GM21528 (cell line): ENCODE measurements at regions not wholly inside any gene's neighbourhood (a gene's known extent, or its start where the extent isn't known, plus 50 kb on each side); places are given as distances from the start of the nearest gene placed in this dataset.
"Not testable (repeated sequence)": the region's sequence is repeated elsewhere in the genome, so short reads cannot be mapped to it uniquely, and the experiment has no call there.

Experiments
- ATAC-seq: cut with Tn5 transposase; IDR thresholded peaks from one replicate; pipeline ENCODE4 v1.9.1; 2021; ENCODE audit warnings: mild to moderate bottlenecking, moderate library complexity; ENCODE audit not compliant: unreplicated experiment, low FRiP score

DNA sequence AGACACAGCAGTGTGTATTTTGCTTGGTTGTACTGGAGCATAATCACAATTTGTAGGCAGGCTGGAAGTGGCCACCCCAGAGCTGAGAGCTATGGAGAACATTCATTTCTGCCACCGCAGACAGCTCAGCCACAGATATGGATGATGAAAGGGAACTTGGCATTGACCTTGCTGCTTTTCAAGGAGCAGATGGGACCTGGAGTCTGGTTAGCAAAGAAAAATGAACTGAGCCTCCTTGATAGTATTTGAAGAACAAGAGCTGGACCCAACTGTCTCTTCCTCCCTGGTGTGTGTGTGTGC lies 395.2 kb upstream of the ZNF462 start:
- no peak for ATAC-seq

- ATAC-seq = no peak
Observed at GRCh38 chr9:106468431-106468830, 394.5 kb upstream of the ZNF462 start.

DNA sequence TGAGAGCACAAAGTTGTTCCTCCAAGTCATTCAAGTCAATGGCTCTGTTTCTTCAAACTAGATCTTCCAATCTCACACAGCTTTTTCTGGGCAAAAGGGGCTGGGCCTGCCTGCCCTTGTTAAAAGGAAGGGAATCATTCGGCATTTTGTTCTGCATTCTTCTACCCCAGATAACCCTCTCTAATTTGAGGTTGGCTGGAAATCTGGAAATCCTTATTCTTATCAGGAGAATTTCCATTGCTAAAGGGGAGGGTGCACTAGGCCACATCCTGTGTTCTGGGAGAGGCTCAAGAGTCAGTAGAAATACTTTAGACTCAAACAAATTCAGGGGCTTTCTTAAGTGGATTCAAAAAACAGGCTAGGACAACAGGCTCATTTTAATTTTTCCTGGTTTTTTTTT lies 384.7 kb upstream of the ZNF462 start:
- no peak for ATAC-seq

DNA sequence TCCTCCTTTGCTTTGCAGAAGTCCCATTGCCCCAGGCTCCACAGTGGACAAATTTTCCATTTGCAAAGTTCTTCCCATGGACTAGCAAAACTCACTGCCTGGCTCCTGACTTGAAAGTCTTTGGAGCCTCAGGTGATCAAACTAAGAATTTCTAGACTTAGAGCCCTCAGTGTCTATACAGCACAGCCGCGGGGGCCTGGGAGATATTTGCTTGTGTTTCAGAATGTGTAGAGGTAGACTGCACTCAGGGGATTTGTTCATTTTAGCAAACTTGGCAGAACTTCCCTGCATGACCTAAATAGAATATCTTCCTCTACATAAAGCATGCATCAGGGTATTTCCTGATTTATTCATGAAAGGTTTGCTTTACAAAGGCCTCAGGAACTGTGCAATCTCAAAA lies 384.2 kb upstream of the ZNF462 start:
- no peak for ATAC-seq

DNA sequence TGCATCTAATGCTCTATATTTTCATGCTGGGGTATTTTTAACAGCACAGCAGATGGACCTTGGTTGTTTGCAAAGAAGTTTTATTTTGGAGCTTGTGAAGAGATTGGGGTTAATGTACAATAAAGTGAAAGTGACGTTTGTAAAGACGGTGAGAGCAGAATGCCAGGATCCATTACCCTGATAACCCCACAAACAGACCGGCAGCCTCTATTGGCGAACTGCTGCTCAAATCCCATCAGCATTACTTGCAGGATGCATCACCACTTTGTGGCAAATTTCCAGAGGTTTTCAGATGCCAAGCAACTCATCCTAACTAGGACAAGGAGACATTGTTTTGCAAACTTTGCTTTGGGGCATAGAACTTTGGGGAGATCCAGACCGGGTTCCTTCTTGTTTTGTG lies 383.3 kb upstream of the ZNF462 start:
- ATAC-seq = no peak

GRCh38 chr9:106481013-106481609 lies 381.9 kb upstream of the ZNF462 start:
- no peak for ATAC-seq

DNA sequence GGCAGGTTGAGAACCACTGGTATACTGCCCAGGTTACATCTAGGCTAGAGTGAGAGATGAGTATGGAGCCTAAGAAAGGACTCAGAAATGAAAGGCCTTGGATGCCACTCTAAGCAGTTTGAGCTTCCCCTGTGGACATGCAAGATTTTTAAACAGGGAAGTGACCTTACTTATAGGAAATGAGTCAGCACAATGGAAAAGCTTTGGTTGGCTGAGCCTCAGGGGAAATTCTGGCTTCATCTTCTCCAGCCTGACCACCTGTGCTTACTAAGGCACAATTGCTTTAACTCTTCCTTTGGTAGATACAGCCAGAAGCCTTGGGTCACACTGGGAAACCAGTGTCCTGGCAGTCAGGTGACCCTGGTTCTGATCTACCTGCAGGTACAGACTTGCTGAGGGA lies 380.2 kb upstream of the ZNF462 start:
- ATAC-seq = no peak

- ATAC-seq = no peak
Observed at GRCh38 chr9:106486685-106487084, 376.3 kb upstream of the ZNF462 start.

GRCh38 chr9:106487266-106487665 lies 375.7 kb upstream of the ZNF462 start:
- no peak for ATAC-seq

GRCh38 chr9:106492126-106492525 lies 370.8 kb upstream of the ZNF462 start:
- not testable (repeated sequence) for ATAC-seq

DNA sequence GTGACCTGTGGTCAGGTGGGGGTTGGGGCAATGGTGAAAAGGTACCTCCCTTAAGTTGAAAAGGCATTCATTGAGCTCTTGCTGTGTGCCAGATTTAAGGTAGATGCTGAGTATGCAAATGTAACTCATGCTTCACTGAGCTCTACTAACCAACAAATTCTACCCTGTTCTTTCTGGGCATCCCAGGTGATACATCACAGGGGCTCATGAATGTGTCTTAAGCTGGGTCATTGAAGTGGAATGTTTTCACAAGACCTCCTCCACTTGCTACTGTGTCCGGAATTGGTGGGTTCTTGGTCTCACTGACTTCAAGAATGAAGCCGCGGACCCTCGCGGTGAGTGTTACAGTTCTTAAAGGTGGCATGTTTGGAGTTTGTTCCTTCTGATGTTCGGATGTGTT lies 362.8 kb upstream of the ZNF462 start:
- ATAC-seq = no peak

DNA sequence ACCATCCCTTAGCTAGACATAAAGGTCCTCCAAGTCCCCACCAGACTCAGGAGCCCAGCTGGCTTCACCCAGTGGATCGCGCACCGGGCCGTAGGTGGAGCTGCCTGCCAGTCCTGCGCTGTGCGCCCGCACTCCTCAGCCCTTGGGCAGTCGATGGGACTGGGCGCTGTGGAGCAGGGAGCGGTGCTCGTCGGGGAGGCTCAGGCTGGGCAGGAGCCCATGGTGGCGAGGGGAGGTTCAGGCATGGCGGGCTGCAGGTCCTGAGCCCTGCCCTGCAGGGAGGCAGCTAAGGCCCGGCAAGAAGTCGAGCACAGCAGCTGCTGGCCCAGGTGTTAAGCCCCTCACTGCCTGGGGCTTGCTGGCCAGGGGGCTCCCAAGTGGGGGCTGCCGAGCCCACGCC lies 361.8 kb upstream of the ZNF462 start:
- not testable (repeated sequence) for ATAC-seq

DNA sequence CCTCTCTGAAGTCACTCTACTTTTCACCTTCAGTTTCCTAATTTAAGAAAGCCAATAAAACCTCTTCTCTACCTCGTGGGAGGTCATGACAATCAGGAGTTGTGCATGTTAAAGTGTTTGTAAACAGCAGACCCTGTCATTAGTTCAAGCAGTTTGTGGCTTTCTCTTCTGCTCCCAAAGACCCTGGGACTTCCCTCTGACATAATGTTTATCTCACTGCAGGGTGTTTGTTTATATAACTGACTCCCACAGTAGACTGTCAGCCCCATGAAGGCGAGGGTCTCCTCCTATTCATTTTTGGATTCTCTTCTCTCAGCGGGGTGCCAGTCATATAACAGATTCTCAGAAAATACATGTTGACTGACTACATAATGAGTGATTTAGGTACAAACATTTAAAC lies 360.0 kb upstream of the ZNF462 start:
- no peak for ATAC-seq

- no peak for ATAC-seq
Observed at GRCh38 chr9:106503759-106504158, 359.2 kb upstream of the ZNF462 start.

GRCh38 chr9:106526716-106527204 lies 336.2 kb upstream of the ZNF462 start:
- no peak for ATAC-seq

DNA sequence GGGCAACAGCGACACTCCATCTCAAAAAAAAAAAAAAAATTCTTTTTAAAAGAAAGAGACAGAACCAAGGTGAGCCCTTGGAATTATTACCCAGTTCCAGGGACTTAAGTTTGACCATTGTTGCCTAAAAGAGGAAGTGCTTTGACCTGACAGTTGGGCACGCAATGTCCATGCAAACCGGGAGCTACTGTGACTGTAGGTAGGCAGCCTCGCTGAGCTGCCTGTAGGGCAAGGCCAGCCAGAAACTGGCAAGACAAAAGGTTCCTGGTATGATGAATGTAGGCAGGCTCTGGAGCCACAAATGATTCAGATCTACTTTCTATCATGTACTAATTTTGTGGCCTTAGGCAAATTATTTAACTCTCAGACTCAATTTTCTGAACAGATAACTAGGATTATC lies 334.8 kb upstream of the ZNF462 start:
- no peak for ATAC-seq

DNA sequence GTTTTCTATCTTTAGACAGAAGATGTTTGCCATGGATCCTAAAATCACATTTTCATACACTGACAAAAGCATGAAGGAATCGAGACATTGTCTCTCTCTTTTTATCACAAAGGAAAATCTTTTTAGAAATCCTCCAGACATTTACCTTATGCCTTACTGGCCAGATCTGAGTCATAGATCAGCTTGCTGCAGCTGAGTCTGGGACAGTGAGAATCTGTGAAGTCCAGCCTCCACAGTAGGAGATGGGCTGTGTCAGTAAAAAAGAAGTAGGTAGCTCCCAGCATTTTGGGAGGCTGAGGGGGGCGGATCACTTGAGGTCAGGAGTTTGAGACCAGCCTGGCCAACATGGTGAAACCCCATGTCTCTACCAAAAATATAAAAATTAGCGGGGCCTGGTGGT lies 333.4 kb upstream of the ZNF462 start:
- ATAC-seq = no peak

- ATAC-seq = no peak
Observed at GRCh38 chr9:106531491-106531890, 331.5 kb upstream of the ZNF462 start.

- no peak for ATAC-seq
Observed at GRCh38 chr9:106532306-106533015, 330.5 kb upstream of the ZNF462 start.

- ATAC-seq = no peak
Observed at GRCh38 chr9:106534800-106535199, 328.2 kb upstream of the ZNF462 start.

- ATAC-seq = no peak
Observed at GRCh38 chr9:106535439-106535838, 327.5 kb upstream of the ZNF462 start.

DNA sequence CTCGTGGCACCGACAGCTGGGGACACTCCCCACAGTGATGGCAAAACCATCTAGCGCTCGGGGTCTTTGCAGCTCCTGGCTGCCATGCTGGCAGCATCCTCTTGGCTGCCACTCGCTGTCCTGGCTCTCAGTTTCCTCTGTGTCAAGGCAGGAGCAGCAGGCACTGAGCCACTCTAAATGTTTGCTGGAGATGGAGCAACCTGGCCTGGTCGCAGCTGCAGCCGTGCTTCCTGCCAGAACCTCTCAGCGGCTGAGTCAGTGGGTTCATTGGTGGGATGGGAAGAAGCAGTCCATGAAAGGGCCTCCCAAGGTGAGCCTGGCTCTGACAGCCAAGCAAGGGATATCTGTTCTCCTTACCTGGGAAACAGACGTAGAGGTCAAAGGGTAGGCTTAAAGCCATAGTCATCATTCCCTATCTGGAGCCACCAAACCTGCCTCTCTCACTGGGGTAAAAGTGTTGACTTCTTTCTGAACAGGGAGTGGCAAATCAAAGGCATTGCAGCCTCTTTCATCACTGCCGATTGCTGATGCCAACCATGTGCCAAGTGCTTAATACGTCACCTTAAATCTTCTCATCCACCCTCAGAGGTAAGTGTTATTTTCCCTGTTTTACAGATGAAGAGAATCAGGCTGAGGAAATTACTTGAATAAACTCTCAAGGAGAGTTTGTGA lies 304.8 kb upstream of the ZNF462 start:
- ATAC-seq = no peak
